ENCODE measurements at regions not wholly inside any gene's neighbourhood (a gene's known extent, or its start where the extent isn't known, plus 50 kb on each side); places are given as distances from the start of the nearest gene placed in this dataset.

DNA sequence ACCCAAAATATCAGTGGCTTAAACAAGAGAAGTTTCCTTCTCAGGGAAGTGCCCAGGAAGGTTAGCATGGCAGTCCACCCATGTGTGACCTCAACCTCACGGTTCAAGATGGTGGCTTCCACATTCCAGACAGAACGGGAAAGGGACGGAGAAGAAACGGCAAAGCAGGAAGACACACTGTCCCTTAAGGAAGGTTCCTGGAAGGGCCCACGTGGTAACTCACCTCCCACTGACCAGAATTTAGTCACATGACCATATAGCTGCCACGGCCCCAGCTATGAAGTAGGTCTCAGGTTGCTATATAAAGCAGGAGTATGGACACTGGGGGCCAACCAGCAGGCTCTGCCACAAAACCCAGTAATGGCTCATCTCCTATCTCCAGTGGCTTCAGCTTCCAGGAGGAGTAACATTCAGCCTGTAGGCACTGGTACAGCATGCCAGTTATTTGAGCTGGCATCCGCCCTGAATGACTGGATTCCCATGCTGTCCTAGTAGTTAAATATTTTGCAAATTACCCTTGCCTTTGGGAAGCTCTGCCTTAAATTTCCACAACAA, 278.5 kb upstream of the KLF14 start:
- TF ChIP-seq, protein P1, sequence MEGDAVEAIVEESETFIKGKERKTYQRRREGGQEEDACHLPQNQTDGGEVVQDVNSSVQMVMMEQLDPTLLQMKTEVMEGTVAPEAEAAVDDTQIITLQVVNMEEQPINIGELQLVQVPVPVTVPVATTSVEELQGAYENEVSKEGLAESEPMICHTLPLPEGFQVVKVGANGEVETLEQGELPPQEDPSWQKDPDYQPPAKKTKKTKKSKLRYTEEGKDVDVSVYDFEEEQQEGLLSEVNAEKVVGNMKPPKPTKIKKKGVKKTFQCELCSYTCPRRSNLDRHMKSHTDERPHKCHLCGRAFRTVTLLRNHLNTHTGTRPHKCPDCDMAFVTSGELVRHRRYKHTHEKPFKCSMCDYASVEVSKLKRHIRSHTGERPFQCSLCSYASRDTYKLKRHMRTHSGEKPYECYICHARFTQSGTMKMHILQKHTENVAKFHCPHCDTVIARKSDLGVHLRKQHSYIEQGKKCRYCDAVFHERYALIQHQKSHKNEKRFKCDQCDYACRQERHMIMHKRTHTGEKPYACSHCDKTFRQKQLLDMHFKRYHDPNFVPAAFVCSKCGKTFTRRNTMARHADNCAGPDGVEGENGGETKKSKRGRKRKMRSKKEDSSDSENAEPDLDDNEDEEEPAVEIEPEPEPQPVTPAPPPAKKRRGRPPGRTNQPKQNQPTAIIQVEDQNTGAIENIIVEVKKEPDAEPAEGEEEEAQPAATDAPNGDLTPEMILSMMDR (conservative IDR thresholded peaks at IDR 0.05): no peak
- H3K27ac ChIP-seq: no peak overlapping the region

DNA sequence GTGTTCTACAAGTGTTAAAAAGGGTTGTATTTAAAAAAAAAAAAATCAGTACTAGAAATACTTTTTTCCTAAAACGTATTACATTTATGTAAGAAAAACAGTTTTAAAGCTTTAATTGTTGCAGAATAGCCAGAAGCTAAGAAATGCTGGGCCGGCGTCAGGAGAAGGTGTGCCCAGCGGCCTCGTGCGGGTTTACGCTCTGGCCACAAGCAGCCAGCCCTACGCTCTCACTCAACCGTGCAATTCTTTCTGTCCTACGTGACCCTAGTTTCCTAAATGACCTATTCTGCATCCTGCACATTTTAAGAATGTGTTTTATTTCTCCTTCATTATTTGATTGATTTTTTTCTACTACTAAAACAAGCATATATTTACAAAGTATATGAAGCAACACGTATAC, 279.7 kb upstream of the KLF14 start:
- TF ChIP-seq, protein P1 (conservative IDR thresholded peaks at IDR 0.05): no peak
- H3K27ac ChIP-seq: no peak overlapping the region

DNA sequence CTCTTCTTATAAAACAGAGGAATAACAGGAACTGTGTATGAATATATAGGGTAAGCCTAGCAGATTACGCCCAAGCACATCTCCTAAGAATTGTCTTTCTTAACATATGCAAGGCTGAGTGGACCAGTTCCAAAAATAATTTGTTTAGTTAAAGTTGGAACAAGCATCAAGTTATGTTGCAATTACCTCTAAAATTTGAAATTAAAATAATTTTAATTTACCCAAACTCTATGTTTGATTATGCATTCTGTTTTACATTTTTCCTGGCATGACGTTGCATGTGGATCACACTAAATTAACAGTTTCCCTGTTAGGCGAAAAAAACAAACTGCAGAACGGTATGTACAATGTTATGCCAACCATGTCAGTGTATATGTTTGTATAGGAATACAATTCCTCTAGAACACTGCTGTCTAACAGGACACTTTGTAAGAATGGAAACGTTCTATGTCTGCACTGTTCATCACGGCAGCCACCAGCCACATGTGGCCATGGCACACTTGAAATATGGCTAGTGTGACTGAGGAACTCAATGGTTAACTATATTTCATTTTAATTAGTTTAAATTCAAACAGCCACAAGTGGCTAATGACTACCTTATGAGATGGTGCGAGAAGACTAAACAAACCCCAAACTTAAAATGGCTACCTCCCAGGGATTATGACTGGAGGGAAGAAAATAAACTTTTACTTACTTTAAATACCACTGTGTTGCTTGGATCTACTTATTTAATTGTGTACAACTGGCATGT, 281.1 kb upstream of the KLF14 start:
- H3K27ac ChIP-seq: no peak overlapping the region
- TF ChIP-seq, protein P1 (conservative IDR thresholded peaks at IDR 0.05): no peak

DNA sequence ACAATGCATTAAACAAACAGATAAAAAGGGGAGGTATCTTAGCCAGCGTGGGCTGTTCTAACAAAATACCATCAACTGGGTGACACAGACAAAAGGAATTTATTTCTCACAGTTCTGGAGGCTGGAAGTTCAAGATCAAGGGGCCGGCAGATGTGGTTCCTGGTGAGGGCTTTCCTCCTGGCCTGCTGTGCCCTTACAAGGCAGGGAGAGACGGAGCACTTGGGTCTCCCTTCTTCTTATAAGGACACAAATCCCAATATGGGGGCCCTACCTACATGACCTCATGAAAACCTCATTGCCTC, 281.6 kb upstream of the KLF14 start:
- no peak overlapping the region for H3K27ac ChIP-seq
- TF ChIP-seq, protein P1 (conservative IDR thresholded peaks at IDR 0.05): no peak

DNA sequence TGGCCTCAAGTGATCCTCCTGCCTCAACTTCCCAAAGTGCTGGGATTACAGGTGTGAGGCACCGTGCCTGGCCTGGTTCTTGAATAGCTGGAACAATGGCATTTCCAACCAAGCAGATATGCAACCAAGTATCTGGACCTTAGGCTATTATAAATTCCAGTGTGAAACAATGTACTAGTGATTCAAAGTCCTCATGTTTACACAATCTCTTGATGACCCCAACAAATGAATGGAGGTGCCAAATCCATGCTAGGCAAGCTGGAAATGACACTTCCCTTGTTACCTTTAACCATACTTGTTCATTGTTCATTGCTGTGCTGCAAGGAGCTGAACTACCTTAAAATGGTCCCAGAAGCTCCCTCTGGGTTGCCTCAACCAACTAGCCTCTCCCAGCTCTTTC, 282.2 kb upstream of the KLF14 start:
- H3K27ac ChIP-seq: no peak overlapping the region
- TF ChIP-seq, protein P1 (conservative IDR thresholded peaks at IDR 0.05): no peak

DNA sequence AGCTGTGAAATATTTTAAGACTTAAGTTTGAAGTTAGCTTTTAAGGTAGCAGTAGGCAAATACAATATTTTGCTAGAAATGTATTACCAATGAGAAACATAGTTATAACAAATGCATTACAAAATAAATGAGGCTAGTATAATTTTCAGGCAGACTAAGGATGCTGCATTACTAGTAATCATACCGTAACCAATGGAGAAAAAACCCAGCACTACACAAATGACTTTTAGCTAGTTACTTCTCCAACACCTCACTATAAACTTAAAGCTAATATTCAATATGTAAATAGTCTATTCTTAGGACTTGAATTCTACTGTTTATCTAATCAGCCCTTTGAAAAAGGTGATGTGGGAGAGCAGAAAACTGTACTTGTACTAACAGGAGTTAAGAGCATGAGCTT, 285.3 kb upstream of the KLF14 start:
- no peak overlapping the region for H3K27ac ChIP-seq
- TF ChIP-seq, protein P1 (conservative IDR thresholded peaks at IDR 0.05): no peak

DNA sequence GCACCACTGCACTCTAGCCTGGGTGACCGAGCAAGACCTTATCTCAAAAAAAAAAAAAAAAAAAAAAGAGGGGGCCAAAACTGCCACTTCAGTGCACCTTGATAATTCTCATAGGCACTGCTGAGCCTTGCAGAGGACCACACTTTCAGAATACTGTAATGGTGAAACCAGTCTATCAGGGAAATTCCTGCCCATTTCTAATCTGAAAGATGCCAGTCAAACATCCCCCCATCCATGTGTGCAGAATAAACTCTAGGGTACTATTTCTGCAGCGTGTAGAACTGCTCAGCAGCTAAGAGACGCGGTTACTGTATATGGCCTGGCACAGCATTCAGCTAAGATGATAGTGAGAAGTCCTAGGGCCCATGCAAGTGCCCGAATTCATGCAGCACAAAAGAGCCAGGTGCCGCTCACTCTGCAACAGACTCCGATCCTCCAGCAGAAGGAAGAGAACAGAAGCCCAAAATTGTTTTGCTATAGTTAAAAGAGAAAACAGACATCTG, 286.8 kb upstream of the KLF14 start:
- no peak overlapping the region for H3K27ac ChIP-seq
- TF ChIP-seq, protein P1 (conservative IDR thresholded peaks at IDR 0.05): no peak
